HUES64 (cell line): ENCODE measurements at regions not wholly inside any gene's neighbourhood (a gene's known extent, or its start where the extent isn't known, plus 50 kb on each side); places are given as distances from the start of the nearest gene placed in this dataset.

Experiments
- H3K27ac ChIP-seq: 2 replicates; pipeline ENCODE4 v1.7.0; 2013; ENCODE audit warnings: low read depth, low read length, inconsistent platforms
- H3K27me3 ChIP-seq: 2 replicates; pipeline ENCODE4 v1.6.1; 2013; ENCODE audit warnings: mild to moderate bottlenecking, low read length; ENCODE audit not compliant: insufficient read depth
- H3K36me3 ChIP-seq: 2 replicates; pipeline ENCODE4 v1.6.1; 2013; ENCODE audit warnings: mild to moderate bottlenecking, low read length; ENCODE audit not compliant: insufficient read depth
- H3K4me1 ChIP-seq: 2 replicates; pipeline ENCODE4 v1.6.1; 2013; ENCODE audit warnings: mild to moderate bottlenecking, low read length, moderate library complexity; ENCODE audit not compliant: insufficient read depth
- H3K4me3 ChIP-seq: 2 replicates; pipeline ENCODE4 v1.5.1; 2013; ENCODE audit warnings: mild to moderate bottlenecking, low read length, moderate library complexity
- H3K9ac ChIP-seq: 2 replicates; pipeline ENCODE4 v1.6.1; 2013; ENCODE audit warnings: mild to moderate bottlenecking, low read depth, low read length
- H3K9me3 ChIP-seq: 2 replicates; pipeline ENCODE4 v1.6.1; 2013; ENCODE audit warnings: low read depth, low read length; ENCODE audit not compliant: insufficient read depth
- WGBS: fragments of 150-250, 120-280 bp; methylation state at CpG from one replicate; pipeline ENCODE4 v1.1.7; 2013; ENCODE audit warnings: missing lambda C conversion rate; 5-methylcytosine and 5-hydroxymethylcytosine counted together

GRCh38 chr7:19623676-19624075 lies 85.2 kb downstream of the POLR1F start:
- Histone ChIP-seq H3K9me3 (no peaks in the 10 kb centered on the region), H3K4me3 (no peak overlapping the region), H3K9ac (no peak overlapping the region), H3K27me3 (no peaks in the 10 kb centered on the region), H3K36me3 (no peaks in the 10 kb centered on the region), H3K4me1 (no peaks in the 10 kb centered on the region), H3K27ac (no peak overlapping the region)
- no CpG with 5 or more reads among the region's 1 CpG for WGBS

DNA sequence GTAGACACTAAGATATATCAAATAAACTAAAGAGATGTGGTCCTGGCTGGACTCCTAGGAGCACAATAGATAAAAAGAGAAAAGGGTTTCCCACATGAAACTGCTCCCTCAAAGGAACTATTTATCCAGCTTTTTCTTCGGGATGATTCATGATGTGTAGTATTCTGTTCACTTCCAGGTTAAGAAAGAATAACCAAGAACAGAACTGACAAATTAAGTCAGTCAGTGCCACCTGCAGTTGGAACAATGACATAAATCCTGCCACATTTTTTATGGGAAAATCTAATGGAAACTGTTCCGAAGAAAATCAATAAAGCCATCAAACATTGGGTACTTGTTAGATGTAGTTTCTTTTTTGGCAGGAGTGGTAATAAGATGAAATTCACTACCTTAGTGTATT lies 87.1 kb downstream of the POLR1F start:
- 95% methylated on average over 2 of the region's 2 CpGs for WGBS
- Histone ChIP-seq H3K4me1 (no peaks in the 10 kb centered on the region), H3K36me3 (no peaks in the 10 kb centered on the region), H3K27me3 (no peaks in the 10 kb centered on the region), H3K9ac (no peak overlapping the region), H3K9me3 (no peaks in the 10 kb centered on the region), H3K4me3 (no peak overlapping the region), H3K27ac (no peak overlapping the region)

GRCh38 chr7:19620470-19620869 lies 88.4 kb downstream of the POLR1F start:
- no peak overlapping the region for H3K9ac ChIP-seq
- no peaks in the 10 kb centered on the region for H3K27me3 ChIP-seq
- H3K27ac ChIP-seq: no peak overlapping the region
- H3K36me3 ChIP-seq: no peaks in the 10 kb centered on the region
- H3K4me3 ChIP-seq: no peak overlapping the region
- no peaks in the 10 kb centered on the region for H3K9me3 ChIP-seq
- 70% methylated on average over 1 of the region's 2 CpGs for WGBS
- no peaks in the 10 kb centered on the region for H3K4me1 ChIP-seq

- Histone ChIP-seq H3K4me1 (no peaks in the 10 kb centered on the region), H3K36me3 (no peaks in the 10 kb centered on the region), H3K9me3 (no peaks in the 10 kb centered on the region), H3K9ac (no peak overlapping the region), H3K4me3 (no peak overlapping the region), H3K27me3 (no peaks in the 10 kb centered on the region), H3K27ac (no peak overlapping the region)
- WGBS: 82% methylated on average over 1 of the region's 1 CpG
Measured at GRCh38 chr7:19619122-19619521, 89.7 kb downstream of the POLR1F start.

- WGBS: 86% methylated on average over 2 of the region's 2 CpGs
Measured at GRCh38 chr7:19617901-19618300, 90.9 kb downstream of the POLR1F start.

GRCh38 chr7:19610194-19610943 lies 98.5 kb downstream of the POLR1F start:
- Histone ChIP-seq H3K27me3 (no peaks in the 10 kb centered on the region; the same call in 1 of the 2 replicates), H3K9me3 (no peaks in the 10 kb centered on the region), H3K36me3 (no peaks in the 10 kb centered on the region), H3K27ac (no peak overlapping the region), H3K4me1 (no peaks in the 10 kb centered on the region), H3K9ac (no peak overlapping the region), H3K4me3 (no peak overlapping the region)

More at GRCh38 chr7:19617901-19618300, 90.9 kb downstream of the POLR1F start:
- Histone ChIP-seq H3K4me1 (no peaks in the 10 kb centered on the region), H3K9me3 (no peaks in the 10 kb centered on the region), H3K36me3 (no peaks in the 10 kb centered on the region), H3K9ac (no peak overlapping the region), H3K4me3 (no peak overlapping the region), H3K27ac (no peak overlapping the region), H3K27me3 (no peaks in the 10 kb centered on the region; the same call in 1 of the 2 replicates)

GRCh38 chr7:19589446-19589845 lies 119.4 kb downstream of the POLR1F start:
- no peaks in the 10 kb centered on the region for H3K27me3 ChIP-seq
- H3K27ac ChIP-seq: no peak overlapping the region
- no peak overlapping the region for H3K9ac ChIP-seq
- WGBS: 95% methylated on average over 3 of the region's 3 CpGs
- H3K4me1 ChIP-seq: no peaks in the 10 kb centered on the region
- H3K9me3 ChIP-seq: no peaks in the 10 kb centered on the region
- no peak overlapping the region for H3K4me3 ChIP-seq
- no peaks in the 10 kb centered on the region for H3K36me3 ChIP-seq

DNA sequence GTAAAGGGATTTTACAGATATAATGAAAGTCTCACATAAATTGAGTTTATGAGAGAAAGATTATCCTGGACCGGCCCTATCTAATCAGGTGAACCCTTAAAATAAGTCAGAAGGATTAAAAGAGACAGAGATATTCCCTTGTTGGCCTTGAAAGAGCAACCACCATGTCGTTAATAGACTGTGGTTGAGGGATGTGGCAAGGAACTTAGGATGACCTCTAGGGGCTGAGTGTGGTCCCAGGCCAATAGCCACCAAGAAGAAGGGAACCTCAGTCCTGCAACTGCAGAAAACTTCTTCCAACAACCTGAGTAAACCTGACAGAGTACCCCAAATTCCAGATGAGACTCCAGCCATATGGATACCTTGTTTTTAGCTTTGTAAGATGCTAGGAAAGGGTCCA lies 121.5 kb downstream of the POLR1F start:
- Histone ChIP-seq H3K36me3 (no peaks in the 10 kb centered on the region), H3K9ac (no peak overlapping the region), H3K4me1 (no peaks in the 10 kb centered on the region), H3K27ac (no peak overlapping the region), H3K4me3 (no peak overlapping the region), H3K27me3 (no peaks in the 10 kb centered on the region), H3K9me3 (no peaks in the 10 kb centered on the region)
- 56% methylated on average over 2 of the region's 2 CpGs for WGBS

DNA sequence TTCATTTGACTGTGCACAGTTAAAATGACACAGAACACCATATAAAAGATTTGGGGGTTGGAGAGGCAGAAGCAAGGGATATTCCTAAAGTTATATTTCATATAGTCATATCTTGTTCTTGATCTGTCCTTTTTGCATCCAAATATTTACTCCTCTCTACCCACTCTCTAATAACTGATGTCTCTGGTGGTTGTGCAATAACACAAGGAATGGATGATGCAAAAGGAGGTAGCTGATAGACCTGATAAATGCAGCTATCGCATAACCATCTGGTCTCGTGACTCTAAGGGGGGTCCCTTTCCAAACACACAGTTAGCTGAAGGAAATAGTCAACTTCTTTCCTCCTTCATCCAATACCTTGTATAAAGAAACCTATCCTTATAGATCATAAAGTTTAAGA lies 123.1 kb downstream of the POLR1F start:
- no peak overlapping the region for H3K4me3 ChIP-seq
- H3K4me1 ChIP-seq: no peaks in the 10 kb centered on the region
- no peaks in the 10 kb centered on the region for H3K27me3 ChIP-seq
- no peak overlapping the region for H3K27ac ChIP-seq
- H3K36me3 ChIP-seq: no peaks in the 10 kb centered on the region
- H3K9ac ChIP-seq: no peak overlapping the region
- no peaks in the 10 kb centered on the region for H3K9me3 ChIP-seq
- 89% methylated on average over 2 of the region's 2 CpGs for WGBS

GRCh38 chr7:19575909-19576557 lies 132.8 kb downstream of the POLR1F start:
- no peak overlapping the region for H3K27ac ChIP-seq
- H3K27me3 ChIP-seq: no peaks in the 10 kb centered on the region
- WGBS: 83% methylated on average over 2 of the region's 2 CpGs
- H3K4me3 ChIP-seq: no peak overlapping the region
- H3K4me1 ChIP-seq: 0 out of 2 replicates have a peak, but pooled peaks cover 4% of the 10 kb centered on the region
- H3K9ac ChIP-seq: no peak overlapping the region
- no peaks in the 10 kb centered on the region for H3K9me3 ChIP-seq
- H3K36me3 ChIP-seq: no peaks in the 10 kb centered on the region

- WGBS: 81% methylated on average over 3 of the region's 5 CpGs
- H3K9ac ChIP-seq: no peak overlapping the region
- no peaks in the 10 kb centered on the region for H3K36me3 ChIP-seq
- H3K9me3 ChIP-seq: no peaks in the 10 kb centered on the region
- H3K27me3 ChIP-seq: no peaks in the 10 kb centered on the region
- H3K4me3 ChIP-seq: no peak overlapping the region
- 0 out of 2 replicates have a peak, but pooled peaks cover 4% of the 10 kb centered on the region for H3K4me1 ChIP-seq
- H3K27ac ChIP-seq: no peak overlapping the region
Measured at GRCh38 chr7:19574131-19574530, 134.7 kb downstream of the POLR1F start.
